ENCODE measurements at regions not wholly inside any gene's neighbourhood (a gene's known extent, or its start where the extent isn't known, plus 50 kb on each side); places are given as distances from the start of the nearest gene placed in this dataset.

DNA sequence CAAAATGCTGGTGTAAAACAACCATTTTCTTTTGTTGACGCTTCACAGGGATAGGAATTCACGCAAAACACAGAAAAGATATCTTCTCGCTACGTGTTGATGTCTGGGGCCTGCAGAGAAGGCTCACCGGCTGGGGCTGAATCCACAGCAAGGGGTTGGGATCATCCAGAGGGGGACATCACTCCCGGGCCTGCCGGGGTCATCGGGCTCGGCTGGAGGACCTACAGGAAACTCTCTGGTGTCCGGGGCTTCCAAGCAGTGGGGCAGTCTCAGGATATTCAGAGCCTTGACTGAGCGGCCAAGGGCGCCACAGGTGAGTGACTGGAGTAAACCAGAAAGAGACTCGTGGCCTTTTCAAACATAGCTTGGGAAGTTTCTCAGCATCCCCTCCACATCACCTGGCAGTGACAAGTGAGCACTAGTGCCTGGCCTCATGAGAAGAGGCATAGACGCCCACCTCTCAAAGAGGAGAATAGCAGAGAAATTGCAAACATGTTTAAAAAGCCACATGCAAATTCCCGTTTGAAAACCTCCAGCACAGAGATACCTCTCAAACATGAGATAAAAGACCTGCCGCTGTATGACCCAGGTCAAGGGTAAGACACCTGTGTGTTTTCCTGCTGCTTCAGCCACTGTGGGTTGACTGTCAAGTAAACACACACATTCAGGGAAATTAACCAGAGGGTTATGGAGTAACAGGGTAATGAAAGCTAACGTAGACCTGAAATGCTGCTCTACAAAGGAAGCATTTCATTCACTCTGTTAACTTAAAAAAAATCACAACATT lies 50.8 kb upstream of the SIMC1 start:
- TF ChIP-seq, protein P1, sequence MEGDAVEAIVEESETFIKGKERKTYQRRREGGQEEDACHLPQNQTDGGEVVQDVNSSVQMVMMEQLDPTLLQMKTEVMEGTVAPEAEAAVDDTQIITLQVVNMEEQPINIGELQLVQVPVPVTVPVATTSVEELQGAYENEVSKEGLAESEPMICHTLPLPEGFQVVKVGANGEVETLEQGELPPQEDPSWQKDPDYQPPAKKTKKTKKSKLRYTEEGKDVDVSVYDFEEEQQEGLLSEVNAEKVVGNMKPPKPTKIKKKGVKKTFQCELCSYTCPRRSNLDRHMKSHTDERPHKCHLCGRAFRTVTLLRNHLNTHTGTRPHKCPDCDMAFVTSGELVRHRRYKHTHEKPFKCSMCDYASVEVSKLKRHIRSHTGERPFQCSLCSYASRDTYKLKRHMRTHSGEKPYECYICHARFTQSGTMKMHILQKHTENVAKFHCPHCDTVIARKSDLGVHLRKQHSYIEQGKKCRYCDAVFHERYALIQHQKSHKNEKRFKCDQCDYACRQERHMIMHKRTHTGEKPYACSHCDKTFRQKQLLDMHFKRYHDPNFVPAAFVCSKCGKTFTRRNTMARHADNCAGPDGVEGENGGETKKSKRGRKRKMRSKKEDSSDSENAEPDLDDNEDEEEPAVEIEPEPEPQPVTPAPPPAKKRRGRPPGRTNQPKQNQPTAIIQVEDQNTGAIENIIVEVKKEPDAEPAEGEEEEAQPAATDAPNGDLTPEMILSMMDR (IDR thresholded peaks at IDR 0.05; ENCODE audit: low read depth, low read length): no peak
- no peak for DNase-seq (ENCODE audit: extremely low read depth, low read depth)

DNA sequence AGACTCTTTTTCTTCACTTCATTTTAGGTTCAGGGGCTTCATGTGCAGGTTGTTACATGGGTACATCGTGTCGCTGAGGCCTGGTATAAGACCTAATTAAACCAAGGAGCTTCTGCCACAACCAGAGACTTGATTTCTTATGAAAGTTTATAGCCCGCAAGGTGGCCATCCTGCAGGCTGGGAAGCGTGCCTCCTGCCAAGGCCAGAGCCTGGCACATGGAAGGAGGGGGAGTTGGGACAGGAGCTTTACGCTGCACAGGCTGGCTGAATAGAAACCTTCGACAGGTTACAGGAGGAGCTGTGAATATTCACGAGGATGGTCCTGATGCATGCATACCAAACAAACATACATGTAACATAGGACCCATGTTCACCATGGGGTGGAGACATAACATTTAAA lies 50.1 kb upstream of the SIMC1 start:
- DNase-seq (ENCODE audit: extremely low read depth, low read depth): no peak
- TF ChIP-seq, protein P1 (IDR thresholded peaks at IDR 0.05; ENCODE audit: low read depth, low read length): no peak

All from AG09319 (cell line).